Inferior parietal cortex (tissue), 1 donor: ENCODE measurements at regions not wholly inside any gene's neighbourhood (a gene's known extent, or its start where the extent isn't known, plus 50 kb on each side); places are given as distances from the start of the nearest gene placed in this dataset.
"Not testable (repeated sequence)": the region's sequence is repeated elsewhere in the genome, so short reads cannot be mapped to it uniquely, and the experiment has no call there.

Experiments
- DNase-seq: peaks from one replicate; pipeline ENCODE4 v3.0.0-alpha.2; 2016; ENCODE audit errors: extremely low spot score

DNA sequence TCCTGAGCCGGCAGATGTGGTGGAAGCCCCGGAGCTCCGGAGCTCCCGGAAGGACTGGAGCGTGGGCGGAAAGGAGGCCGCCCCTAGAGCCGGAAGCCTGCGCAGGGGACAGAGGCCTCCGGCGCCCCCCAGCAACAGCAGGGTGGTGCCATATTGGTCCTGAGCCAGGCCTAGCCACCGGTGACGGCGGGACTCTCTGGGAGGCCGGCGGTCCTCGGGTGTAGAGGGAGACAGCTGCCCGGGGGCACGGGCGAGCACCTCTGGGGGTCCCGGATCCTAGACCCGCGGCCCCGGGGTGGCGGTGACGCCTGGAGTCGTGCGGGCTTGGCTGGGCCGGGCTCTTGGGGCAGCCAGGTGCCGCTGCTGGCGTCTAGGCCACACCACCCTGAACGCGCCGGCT lies 1472.2 kb downstream of the FOXD4L5 start:
- not testable (repeated sequence) for DNase-seq

- DNase-seq = not testable (repeated sequence)
These were observed 1480.8 kb downstream of the FOXD4L5 start for GRCh38 chr9:63804205-63804604.

GRCh38 chr9:63794081-63794685 lies 1490.8 kb downstream of the FOXD4L5 start:
- DNase-seq = not testable (repeated sequence)

- not testable (repeated sequence) for DNase-seq
These were observed 1497.6 kb downstream of the FOXD4L5 start for GRCh38 chr9:63787454-63787853.

- DNase-seq = not testable (repeated sequence)
These were observed 1500.0 kb downstream of the FOXD4L5 start for GRCh38 chr9:63785059-63785458.

GRCh38 chr9:63784421-63784820 lies 1500.6 kb downstream of the FOXD4L5 start:
- DNase-seq = not testable (repeated sequence)

- DNase-seq = not testable (repeated sequence)
These were observed 1503.1 kb downstream of the FOXD4L5 start for GRCh38 chr9:63781817-63782439.

DNA sequence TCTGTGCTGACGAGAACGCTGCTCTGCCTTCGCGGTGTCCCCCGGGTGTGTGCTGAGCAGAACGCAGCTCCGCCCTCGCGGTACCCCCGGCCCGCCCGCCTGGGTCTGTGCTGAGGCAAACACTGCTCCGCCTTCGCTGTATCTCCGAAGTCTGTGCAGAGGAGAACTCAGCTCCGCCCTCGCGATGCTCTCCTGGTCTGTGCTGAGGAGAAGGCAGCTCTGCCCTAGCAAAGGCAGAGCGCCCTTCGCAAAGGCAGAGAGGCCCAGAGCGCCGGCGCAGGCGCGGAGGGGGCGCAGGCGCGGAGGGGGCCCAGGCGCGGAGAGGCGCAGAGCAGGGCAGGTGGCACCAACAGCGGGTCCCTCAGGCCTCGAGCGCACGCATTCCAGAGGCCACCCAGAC lies 1503.6 kb downstream of the FOXD4L5 start:
- DNase-seq = not testable (repeated sequence)

DNA sequence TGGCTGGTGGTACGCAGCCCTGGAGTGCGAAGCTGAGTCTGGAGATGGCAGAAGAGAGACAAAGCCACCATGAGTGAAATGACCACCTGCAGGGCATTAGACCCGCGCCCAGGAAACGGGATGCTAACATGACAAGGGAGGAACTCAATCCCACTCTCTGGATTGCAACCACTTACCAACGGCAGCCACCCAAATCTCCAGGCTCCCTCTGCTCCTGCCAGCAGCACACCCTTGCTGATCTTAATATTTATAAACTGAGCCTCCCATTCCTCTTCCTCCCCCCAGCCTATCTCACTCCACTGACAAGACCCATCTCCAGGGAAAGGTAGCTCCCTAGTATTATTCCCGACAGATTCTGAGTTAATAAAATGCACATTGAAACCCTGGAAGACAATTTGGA lies 1508.8 kb downstream of the FOXD4L5 start:
- DNase-seq = not testable (repeated sequence)

- not testable (repeated sequence) for DNase-seq
These were observed 1510.0 kb downstream of the FOXD4L5 start for GRCh38 chr9:63775092-63775426.

DNA sequence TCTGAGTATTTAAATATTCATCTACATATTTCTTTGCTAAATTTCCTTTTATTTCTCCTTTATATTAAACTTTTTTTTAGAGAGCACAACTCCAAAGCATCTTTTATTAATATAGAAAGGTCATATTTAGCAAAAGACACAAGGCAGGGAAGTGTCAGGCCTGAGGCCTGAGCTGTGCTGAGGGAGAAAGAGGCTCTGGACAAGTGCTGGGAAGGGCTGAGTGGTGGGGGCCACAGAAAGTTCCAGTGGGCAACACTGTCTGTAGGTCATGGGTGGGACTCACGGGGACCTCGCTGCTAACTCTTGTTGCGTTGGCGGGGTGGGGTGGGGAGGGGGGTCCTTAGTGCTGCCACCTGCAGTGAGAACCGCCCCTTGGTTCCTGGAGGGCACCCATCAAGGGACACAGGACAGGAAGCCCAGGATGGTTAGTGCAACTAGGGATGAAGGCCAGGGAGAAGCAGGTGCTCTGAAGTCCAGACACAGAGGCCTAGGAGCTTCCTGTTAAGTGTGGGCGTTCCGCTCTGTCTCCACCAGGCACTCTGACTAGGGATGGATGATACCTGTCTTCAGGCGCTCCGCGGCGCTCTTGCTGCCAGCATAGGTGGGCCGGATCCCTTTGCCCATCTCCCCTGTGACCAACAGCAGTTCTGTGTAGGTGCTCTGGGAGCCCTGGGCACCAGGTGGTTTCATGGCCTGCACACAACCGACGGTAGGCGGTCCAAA lies 1510.5 kb downstream of the FOXD4L5 start:
- DNase-seq = not testable (repeated sequence)

- not testable (repeated sequence) for DNase-seq
These were observed 1522.8 kb downstream of the FOXD4L5 start for GRCh38 chr9:63762230-63762629.

DNA sequence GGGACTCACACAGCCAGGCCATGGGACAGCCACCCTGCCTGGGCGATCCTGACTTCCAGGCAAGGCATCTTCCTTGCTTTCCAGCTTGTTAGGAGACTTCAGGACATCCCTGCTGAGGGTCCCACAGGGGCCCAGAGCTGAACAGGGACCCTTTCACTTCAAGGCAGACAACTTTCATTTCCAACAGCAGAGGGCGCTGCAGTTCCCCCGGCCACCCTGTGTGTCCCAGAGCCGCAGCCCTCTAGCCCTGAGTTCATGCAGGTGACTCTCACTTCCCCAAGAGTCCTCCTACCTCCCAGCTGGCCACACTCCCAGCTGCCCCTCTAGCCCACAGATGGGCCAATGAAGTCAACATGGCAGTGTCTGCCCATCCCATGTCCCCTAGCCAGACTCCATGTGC lies 1556.0 kb downstream of the FOXD4L5 start:
- not testable (repeated sequence) for DNase-seq

DNA sequence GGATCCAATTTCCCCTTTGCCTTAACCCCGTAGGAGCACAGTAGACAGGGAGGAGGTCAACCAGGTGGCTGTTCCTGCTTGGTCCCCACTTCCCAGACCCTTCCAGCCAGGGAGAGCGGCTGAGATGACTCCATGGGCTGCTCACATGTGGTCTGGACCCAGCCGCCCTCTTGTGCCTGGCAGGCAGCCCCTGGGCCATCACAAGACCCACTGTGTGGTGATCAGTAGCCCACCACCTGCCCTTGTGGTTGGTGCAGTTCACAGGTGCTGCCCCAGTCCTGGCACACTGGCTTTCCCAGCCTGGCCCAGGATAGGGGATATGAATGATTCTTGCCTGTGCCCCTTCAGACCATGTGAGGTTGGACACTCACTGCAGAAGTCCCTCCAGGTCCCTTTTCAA lies 1556.7 kb downstream of the FOXD4L5 start:
- DNase-seq = no peak

GRCh38 chr9:63708285-63708684 lies 1576.7 kb downstream of the FOXD4L5 start:
- not testable (repeated sequence) for DNase-seq

DNA sequence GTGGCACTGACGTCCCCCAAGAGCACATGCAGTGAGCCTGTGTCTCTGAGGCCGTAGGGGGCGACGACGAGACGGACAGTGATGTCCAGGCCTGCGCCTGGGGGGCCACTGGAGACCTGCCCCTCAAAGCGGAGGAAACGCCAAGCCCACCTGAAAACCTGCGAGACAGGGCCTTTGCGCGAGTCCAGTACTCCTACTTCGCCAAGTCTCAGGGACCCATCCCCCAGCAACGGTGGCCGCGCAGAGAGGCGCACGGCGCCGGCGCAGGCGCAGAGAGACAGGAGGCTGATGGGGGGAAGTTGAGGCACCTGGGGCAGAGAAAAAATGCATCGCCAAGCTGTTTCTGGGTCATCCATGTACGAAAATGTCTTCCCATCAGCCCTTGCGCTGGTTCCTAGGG lies 1580.6 kb downstream of the FOXD4L5 start:
- not testable (repeated sequence) for DNase-seq

DNA sequence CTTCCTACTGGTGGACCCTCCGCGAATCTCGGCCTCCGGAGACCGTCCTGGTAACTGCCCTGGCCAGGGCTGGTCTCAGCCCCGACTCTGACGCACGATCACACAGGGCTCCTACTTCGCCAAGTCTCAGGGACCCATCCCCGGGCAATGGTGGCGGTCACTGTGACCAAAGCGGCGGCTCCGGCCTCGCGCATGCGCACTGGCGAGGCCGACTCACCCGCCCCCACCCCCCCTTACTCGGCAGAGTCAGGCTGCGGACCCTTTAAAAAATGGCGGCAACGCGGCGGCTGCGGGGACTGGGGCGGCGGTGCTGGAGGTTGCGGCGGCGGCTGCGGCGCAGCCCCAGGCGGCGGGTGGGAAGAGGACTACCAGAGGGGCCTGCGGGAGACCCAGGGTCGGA lies 1581.3 kb downstream of the FOXD4L5 start:
- not testable (repeated sequence) for DNase-seq

DNA sequence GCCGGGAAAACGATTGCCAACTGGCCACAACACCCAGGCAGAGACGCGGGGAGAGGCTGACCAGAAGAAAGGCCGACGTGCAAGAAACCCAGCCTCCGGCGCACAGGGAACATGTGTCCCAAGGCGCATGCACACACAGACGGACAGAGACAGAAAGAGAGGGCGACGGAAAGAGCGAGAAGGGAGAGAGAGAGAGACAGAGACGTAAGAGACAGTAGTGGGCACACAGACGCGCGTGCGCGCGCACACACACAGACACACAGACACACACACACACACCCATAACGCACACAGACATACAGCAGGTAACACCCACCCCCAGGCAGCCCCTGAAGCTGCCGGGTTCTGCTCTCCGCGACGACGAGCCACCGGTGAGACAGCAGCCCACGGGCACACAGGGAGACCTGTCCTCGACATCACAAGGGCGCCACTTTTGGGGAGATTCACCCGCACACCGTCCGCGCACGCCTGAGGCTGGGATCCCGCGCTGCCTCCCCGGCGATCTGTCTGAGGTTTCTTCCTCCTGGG lies 1581.8 kb downstream of the FOXD4L5 start:
- not testable (repeated sequence) for DNase-seq
